ENCODE measurements at regions not wholly inside any gene's neighbourhood (a gene's known extent, or its start where the extent isn't known, plus 50 kb on each side); places are given as distances from the start of the nearest gene placed in this dataset.

DNA sequence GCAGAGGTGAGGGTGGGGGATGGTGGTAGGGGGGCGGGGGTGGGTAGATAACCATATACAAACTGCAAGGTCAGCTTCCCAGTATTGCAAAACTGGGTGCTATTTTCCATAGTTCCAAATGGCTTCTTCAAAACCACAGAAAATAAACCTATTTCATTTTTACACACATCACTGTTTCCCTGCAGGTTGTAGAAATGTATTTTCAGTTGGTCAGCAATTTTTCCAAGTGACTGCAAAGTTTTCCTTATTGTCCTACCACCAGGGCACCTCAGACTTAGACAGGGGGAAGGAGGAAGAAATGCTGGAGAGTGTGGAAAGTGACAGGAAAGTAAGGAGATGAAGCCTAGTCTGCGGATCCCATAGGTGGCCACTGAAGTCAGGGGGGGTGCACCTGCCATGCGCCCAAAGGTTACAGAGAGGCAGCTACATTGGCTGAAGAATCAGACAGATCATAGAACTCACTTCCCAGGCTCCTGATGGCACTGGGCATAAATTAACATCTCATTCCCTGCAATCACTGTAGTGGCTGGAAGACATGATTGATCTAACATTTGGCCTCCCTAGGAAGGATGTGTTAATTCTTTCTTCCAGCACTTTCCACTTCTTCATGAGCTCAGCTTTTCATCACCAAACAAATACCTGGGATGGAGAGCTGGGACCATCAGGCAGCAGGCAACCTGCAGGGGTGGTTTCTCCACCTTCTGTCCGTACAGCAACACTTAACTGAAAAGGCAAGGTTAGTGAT, 402.0 kb downstream of the HNRNPD start:
- TF ChIP-seq, protein P1, sequence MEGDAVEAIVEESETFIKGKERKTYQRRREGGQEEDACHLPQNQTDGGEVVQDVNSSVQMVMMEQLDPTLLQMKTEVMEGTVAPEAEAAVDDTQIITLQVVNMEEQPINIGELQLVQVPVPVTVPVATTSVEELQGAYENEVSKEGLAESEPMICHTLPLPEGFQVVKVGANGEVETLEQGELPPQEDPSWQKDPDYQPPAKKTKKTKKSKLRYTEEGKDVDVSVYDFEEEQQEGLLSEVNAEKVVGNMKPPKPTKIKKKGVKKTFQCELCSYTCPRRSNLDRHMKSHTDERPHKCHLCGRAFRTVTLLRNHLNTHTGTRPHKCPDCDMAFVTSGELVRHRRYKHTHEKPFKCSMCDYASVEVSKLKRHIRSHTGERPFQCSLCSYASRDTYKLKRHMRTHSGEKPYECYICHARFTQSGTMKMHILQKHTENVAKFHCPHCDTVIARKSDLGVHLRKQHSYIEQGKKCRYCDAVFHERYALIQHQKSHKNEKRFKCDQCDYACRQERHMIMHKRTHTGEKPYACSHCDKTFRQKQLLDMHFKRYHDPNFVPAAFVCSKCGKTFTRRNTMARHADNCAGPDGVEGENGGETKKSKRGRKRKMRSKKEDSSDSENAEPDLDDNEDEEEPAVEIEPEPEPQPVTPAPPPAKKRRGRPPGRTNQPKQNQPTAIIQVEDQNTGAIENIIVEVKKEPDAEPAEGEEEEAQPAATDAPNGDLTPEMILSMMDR (IDR thresholded peaks at IDR 0.05), result no peak
- TF ChIP-seq EZH2 (IDR thresholded peaks at IDR 0.05), result no peak

All from neural progenitor cell (in vitro differentiated cells).